ENCODE measurements at regions not wholly inside any gene's neighbourhood (a gene's known extent, or its start where the extent isn't known, plus 50 kb on each side); places are given as distances from the start of the nearest gene placed in this dataset.

DNA sequence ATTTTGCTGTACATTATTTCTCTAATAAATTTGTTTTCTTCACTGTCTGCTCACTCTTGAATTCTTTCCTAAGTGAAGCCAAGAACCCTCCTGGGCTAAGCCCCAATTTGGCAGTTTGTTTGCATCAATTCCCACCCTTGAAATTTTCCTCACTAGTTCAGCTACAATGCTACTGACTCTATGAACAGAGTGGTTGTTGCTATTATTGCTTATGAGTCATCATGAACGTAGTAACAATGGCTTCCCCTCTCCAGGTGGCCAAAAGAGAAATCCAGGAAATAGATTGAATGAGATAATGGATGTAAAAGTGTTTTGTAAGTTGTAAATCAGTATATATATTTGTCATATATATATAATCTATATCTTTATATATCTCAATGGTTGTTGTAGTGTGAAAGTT lies 193.0 kb downstream of the URB2 start:
- no peak overlapping the region for H3K27ac ChIP-seq

DNA sequence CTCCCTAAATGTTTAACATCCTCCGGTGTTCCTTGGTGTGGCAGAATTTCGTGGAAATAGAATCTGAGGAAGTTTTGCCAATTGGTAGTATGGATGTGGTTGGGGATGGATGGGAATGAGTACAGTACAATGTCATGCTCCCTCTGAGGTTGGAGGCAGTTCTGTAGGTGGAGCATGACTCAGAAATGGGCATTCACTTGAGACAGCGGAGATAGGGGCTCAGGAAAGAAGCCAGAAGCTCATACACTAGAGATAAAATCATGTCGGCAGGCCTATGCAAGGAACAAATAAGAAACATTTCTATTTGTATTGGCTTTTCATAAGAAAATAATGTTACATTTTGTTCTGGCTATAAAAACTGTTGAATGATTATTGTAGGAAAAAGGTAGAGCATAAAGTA lies 196.0 kb downstream of the URB2 start:
- peak overlapping the region; percentile 76 for H3K27ac ChIP-seq
- TF ChIP-seq, protein P1, sequence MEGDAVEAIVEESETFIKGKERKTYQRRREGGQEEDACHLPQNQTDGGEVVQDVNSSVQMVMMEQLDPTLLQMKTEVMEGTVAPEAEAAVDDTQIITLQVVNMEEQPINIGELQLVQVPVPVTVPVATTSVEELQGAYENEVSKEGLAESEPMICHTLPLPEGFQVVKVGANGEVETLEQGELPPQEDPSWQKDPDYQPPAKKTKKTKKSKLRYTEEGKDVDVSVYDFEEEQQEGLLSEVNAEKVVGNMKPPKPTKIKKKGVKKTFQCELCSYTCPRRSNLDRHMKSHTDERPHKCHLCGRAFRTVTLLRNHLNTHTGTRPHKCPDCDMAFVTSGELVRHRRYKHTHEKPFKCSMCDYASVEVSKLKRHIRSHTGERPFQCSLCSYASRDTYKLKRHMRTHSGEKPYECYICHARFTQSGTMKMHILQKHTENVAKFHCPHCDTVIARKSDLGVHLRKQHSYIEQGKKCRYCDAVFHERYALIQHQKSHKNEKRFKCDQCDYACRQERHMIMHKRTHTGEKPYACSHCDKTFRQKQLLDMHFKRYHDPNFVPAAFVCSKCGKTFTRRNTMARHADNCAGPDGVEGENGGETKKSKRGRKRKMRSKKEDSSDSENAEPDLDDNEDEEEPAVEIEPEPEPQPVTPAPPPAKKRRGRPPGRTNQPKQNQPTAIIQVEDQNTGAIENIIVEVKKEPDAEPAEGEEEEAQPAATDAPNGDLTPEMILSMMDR (conservative IDR thresholded peaks at IDR 0.05) = no peak

More for the DNA sequence above, 193.0 kb downstream of the URB2 start:
- TF ChIP-seq, protein P1 (conservative IDR thresholded peaks at IDR 0.05) = no peak

DNA sequence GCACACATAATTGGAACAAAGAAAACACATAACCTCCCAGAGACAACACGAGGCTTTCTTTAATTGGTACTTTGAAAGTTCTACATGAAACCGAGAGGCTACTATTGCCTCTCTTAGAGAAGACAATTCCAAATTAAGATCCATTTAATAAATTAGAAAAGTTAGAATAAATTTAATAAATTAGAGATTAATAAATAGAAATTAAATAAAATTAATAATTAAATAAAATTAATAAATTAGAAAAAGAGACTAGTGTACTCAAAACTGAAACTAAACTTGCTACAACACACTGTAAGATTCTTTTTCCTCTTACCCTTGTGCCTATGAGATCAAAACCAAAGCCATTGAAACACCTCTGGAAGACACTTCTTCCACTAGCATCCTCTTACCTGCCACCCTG lies 199.0 kb downstream of the URB2 start:
- TF ChIP-seq, protein P1 (conservative IDR thresholded peaks at IDR 0.05) = no peak

DNA sequence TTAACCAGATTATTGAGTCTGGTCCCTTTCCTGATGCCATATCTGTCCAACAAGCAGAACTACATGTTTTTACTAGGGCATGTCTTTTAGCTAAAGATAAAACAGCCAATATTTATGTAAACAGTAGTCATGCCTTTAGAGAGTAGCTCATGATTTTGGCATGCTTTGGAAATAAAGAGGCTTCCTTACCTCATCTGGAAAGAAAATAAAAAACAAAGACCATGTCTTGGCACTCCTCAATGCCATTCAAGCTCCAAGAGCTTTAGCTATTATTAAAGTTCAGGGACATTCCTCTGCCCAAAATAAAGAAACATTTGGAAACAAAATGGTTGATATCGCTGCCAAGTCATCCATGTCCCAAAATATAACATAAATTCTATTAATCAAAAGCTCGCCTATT lies 202.4 kb downstream of the URB2 start:
- no peak overlapping the region for H3K27ac ChIP-seq
- TF ChIP-seq, protein P1 (conservative IDR thresholded peaks at IDR 0.05) = no peak

More for the DNA sequence above, 199.0 kb downstream of the URB2 start:
- no peak overlapping the region for H3K27ac ChIP-seq

DNA sequence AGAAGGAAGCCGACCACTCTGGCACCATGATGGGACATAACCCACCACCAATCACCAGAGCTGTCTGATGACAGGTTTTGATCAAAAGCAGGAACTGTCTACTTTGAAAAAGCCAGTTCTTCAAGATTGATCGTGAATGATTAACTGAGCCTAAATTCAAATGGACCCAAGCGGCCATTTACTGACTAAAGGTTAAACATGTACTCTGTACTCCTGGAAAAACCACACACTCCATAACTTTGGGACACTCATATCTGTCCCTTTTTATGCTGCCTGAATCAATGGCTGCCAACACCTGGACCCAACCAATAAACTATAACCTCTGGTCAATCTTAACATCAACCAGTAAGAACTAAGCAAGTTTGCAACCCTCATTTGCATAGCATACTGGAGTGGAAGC lies 206.6 kb downstream of the URB2 start:
- no peak overlapping the region for H3K27ac ChIP-seq
- TF ChIP-seq, protein P1 (conservative IDR thresholded peaks at IDR 0.05) = no peak

DNA sequence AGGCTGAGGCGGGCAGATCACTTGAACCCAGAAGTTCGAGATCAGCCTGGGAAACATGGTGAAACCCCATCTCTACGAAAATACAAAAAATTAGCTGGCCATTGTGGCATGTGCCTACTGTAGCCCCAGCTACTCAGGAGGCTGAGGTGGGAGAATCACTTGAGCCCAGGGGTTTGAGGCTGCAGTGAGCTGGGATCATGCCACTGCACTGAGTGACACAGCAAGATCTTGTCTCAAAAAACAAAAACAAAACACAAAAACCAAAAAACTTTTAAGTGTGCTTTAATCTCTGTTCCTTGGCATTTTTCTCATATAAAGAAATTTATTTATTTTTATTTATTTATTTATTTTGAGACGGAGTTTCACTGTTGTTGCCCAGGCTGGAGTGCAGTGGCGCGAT lies 208.2 kb downstream of the URB2 start:
- TF ChIP-seq, protein P1 (conservative IDR thresholded peaks at IDR 0.05) = no peak
- no peak overlapping the region for H3K27ac ChIP-seq

DNA sequence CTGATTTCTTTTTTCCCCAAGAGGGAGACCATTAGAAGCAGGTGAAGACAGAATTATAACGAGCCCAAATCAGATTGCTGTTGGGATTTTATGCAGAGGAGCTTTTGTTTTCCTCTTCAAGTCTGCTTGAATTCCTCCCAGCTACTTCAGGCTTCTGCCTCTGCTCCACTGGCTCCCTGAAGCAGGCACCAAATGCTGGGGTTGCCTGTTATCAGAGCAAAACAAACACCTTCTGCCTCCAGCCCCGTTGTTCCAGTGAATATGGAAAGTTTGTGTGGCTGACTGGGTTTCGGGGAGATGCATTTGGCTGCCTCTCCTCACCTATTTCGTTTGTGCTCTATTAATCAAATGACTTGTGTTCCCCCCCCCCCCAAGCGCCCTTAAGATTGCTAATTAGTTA lies 209.2 kb downstream of the URB2 start:
- TF ChIP-seq, protein P1 (conservative IDR thresholded peaks at IDR 0.05) = no peak

DNA sequence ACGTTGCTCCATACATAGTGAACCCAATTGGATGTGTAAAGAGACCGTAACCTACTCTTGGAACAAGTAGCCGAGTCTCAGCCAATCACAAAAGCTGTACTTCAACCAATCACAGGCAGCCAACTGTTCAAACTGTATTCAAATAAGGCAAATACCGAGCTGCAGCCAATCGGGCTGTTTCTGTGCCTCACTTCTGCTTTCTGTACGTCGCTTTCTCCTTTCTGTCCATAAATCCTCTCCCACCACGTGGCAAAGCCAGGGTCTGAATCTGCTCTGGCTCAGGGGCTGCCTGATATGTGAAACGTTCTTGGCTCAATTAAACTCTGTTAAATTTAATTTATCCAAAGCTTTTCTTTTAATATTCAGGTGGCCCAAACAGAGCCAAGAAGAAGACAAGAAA lies 210.3 kb downstream of the URB2 start:
- TF ChIP-seq, protein P1 (conservative IDR thresholded peaks at IDR 0.05) = no peak
- H3K27ac ChIP-seq = no peak overlapping the region

More for the DNA sequence above, 209.2 kb downstream of the URB2 start:
- H3K27ac ChIP-seq = no peak overlapping the region

Measured in VCaP (cell line).